Spinal cord (tissue), 9 donors: ENCODE measurements at regions not wholly inside any gene's neighbourhood (a gene's known extent, or its start where the extent isn't known, plus 50 kb on each side); places are given as distances from the start of the nearest gene placed in this dataset.

ENCODE experiments used
- DNase-seq, 6 donors: peaks; one replicate each; pipeline versions ENCODE4 v3.0.0 to v3.0.0-alpha.2; 2013 to 2015; ENCODE audit warnings: low spot score in 6 of 6, low read depth in 4 of 6
- H3K27ac ChIP-seq: one replicate; pipeline ENCODE4 v1.5.1; 2013; ENCODE audit warnings: low read depth, low read length, control low read depth
- H3K27me3 ChIP-seq: one replicate; pipeline ENCODE4 v1.6.1; 2013; ENCODE audit warnings: low read length; ENCODE audit not compliant: control insufficient read depth, insufficient read depth
- H3K36me3 ChIP-seq: one replicate; pipeline ENCODE4 v1.6.1; 2013; ENCODE audit warnings: low read length; ENCODE audit not compliant: control insufficient read depth, insufficient read depth
- H3K4me1 ChIP-seq: one replicate; pipeline ENCODE4 v1.6.1; 2013; ENCODE audit warnings: low read length; ENCODE audit not compliant: control insufficient read depth, insufficient read depth
- H3K4me3 ChIP-seq: one replicate; pipeline ENCODE4 v1.5.1; 2013; ENCODE audit warnings: low read depth, low read length, control low read depth
- H3K9me3 ChIP-seq: one replicate; pipeline ENCODE4 v1.6.1; 2013; ENCODE audit warnings: low read length; ENCODE audit not compliant: control insufficient read depth, insufficient read depth
- WGBS: methylation state at CpG from one replicate; pipeline ENCODE4 v1.1.5; 2013; ENCODE audit warnings: missing lambda C conversion rate; ENCODE audit not compliant: insufficient coverage; 5-methylcytosine and 5-hydroxymethylcytosine counted together
- donor health status: healthy.

DNA sequence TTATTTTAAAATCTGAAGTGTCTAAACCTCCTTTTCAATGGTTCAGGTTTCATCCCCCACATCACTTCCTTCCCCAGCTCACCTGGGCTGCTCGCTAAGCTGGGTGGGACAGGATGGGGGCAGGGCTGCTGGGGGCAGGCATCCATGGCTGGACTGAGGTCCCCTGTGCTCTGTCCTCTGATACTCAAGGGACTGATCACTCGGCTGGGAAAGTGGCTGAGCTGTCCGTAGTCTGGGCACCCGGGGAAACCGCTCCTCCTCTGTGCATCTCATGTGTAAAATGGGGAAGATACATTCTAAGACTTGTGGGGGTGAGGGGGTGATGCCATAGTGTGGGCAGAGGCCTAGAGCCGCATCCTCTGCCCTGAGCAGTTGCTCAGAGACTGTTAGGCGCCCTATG is 411.2 kb downstream of the MATN1 start:
- no peak for DNase-seq
- no peaks in the 10 kb centered on the region for H3K36me3 ChIP-seq
- H3K27ac ChIP-seq, result no peak overlapping the region
- 92% methylated on average over 5 of the region's 7 CpGs for whole genome bisulfite sequencing
- H3K4me3 ChIP-seq, result no peak overlapping the region
- H3K9me3 ChIP-seq, result no peaks in the 10 kb centered on the region
- no peaks in the 10 kb centered on the region for H3K4me1 ChIP-seq
- no peaks in the 10 kb centered on the region for H3K27me3 ChIP-seq

DNA sequence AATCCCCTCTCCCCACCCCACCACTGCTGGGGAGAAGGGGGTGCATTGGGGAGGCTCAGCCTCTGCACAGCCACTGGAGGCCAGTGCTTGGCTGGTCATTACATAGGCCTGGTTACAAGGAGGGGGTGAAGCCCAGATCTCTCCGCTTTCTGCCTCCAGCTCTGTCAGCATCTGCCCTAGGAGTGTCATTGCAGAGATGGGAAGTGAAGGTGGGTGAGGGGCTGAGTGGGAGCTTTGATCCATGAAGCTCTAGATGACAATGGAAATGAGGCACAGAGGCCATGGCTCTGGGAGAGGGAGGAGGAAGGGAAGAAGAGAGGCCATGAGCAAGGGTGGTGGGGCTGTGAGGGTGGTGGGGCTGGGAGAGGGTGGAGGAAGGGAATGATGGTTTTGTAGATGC is 411.6 kb downstream of the MATN1 start:
- no peak overlapping the region for H3K4me3 ChIP-seq
- H3K36me3 ChIP-seq, result no peaks in the 10 kb centered on the region
- no peaks in the 10 kb centered on the region for H3K4me1 ChIP-seq
- H3K27me3 ChIP-seq, result no peaks in the 10 kb centered on the region
- DNase-seq, result no peak
- no peak overlapping the region for H3K27ac ChIP-seq
- WGBS, result 90% methylated on average over 1 of the region's 1 CpG
- H3K9me3 ChIP-seq, result no peaks in the 10 kb centered on the region

DNA sequence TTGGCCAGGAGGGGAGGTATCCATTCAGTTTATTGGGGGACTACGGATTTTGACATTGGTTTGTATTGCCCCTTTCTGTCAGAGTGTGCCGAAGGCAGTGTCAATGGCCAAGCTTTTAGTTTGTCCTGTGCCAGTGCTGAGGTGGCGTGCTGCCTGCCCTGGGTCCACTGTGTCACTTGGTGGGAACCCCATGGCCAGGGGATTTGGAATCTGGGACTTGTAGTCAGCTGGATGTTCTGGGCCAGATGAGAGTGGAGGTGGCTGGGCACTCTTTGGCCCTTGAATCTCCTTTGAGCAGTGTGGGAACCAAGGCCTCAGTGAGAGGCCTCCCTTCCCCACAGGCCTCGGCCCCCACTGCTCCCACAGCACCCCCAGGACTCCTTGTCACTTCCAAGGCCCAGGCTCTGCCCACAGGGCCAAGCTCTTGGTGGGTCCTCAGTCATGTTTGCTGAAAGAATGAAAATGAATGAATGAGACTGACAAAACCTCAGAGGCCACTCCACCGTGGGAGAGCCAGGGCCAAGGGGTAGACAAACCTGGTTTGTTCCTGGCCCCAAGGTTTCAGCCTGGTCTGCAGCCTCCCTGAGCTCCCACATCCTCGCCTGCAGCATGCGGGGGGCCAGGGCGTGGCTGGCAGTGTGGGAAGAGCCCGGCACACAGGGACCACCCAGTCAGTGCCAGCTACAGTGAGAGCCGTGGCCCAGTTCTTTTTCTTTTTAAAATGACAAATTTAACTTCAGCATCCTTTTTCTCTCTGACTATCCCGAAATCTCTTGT is 412.2 kb downstream of the MATN1 start:
- Histone ChIP-seq H3K36me3 (no peaks in the 10 kb centered on the region), H3K4me3 (no peak overlapping the region), H3K4me1 (no peaks in the 10 kb centered on the region), H3K9me3 (no peaks in the 10 kb centered on the region), H3K27me3 (no peaks in the 10 kb centered on the region), H3K27ac (no peak overlapping the region)
- WGBS, result 69% methylated on average over 8 of the region's 11 CpGs
- no peak for DNase-seq

DNA sequence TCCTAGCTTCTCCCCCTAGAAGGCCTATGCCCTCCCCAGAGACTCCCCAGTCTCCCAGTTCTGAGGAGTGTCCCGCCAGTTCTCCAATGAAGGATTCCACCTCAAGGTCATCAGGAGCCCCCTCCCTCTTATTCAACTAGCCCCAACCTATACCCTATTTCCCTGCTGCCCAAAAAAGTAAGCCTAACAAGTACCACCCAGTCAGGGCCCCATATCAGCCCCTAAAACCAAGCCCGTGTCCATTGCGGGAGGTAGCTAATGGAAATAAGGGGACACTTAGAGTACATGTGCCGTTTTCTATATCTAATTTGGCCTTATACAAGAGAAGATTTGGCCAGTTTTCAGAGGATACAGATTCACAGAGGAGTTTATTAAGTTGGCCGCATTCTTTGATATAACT is 416.2 kb downstream of the MATN1 start:
- H3K4me1 ChIP-seq, result no peaks in the 10 kb centered on the region
- no peak for DNase-seq
- no peaks in the 10 kb centered on the region for H3K9me3 ChIP-seq
- H3K4me3 ChIP-seq, result no peak overlapping the region
- H3K27ac ChIP-seq, result no peak overlapping the region
- no peaks in the 10 kb centered on the region for H3K27me3 ChIP-seq
- WGBS, result 98% methylated on average over 5 of the region's 5 CpGs
- no peaks in the 10 kb centered on the region for H3K36me3 ChIP-seq

DNA sequence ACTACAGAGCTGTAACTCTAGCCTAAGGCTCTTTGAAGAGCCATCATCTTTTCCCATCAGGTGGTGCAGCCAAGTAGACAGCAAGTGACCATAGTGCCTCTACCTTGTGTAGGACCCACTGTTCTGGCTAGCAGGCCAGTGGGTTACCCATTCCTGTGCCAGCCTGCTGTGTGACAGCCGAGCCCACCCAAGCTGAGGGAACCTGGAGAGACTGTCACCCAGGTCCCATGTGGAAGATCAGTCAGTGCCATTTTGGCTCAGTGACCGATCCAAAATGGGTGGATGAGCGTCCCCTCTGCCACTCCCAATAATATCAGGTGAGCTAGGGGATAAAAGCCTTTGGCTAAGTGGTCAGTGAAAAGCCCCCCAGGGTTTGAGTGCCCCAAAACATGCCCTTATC is 417.9 kb downstream of the MATN1 start:
- no peaks in the 10 kb centered on the region for H3K36me3 ChIP-seq
- 90% methylated on average over 2 of the region's 3 CpGs for WGBS
- H3K4me3 ChIP-seq, result no peak overlapping the region
- no peaks in the 10 kb centered on the region for H3K27me3 ChIP-seq
- no peak overlapping the region for H3K27ac ChIP-seq
- no peak for DNase-seq
- H3K9me3 ChIP-seq, result no peaks in the 10 kb centered on the region
- H3K4me1 ChIP-seq, result no peaks in the 10 kb centered on the region

DNA sequence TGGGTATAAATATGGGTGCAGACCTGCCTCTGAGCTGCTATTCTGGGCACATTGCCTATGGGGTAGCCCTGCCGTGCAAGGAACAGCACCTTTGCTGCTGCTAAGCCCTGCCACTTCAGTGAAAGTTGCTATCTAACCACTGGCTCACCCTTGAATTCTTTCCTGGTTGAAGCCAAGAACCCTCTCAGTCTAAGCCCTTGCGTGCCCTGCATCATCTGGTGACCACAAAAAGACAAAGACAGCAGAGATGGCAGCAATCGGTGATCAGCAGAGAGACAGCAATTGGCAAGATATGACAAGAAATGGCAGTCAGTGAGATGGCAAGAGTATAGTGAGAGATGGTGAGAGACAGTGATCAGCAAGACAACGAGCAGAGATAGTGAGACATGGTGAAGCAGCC is 418.3 kb downstream of the MATN1 start:
- Histone ChIP-seq H3K36me3 (no peaks in the 10 kb centered on the region), H3K27ac (no peak overlapping the region), H3K27me3 (no peaks in the 10 kb centered on the region), H3K9me3 (no peaks in the 10 kb centered on the region), H3K4me1 (no peaks in the 10 kb centered on the region), H3K4me3 (no peak overlapping the region)
- DNase-seq, result no peak
- WGBS, result 83% methylated on average over 3 of the region's 4 CpGs

DNA sequence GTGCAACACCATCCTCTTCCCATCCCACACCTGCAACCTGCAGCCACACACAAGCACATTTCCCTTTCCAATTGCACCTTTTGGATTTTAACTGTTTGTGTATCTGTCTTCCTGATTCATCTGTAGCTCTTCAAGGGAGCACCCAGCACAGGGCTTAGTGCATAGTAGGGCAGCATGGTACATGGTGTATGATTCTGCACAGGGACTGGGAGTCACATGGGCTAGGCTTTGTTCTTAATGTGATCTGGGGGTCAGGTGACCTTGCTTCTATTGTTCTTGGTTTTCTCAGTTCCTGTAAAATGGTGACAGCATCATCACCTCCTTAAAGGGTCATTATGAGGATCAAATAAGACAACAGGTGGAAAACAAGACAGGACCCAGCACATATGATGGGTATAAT is 419.3 kb downstream of the MATN1 start:
- H3K4me1 ChIP-seq, result no peaks in the 10 kb centered on the region
- no peaks in the 10 kb centered on the region for H3K27me3 ChIP-seq
- no peaks in the 10 kb centered on the region for H3K9me3 ChIP-seq
- DNase-seq, result no peak
- no peaks in the 10 kb centered on the region for H3K36me3 ChIP-seq
- no peak overlapping the region for H3K4me3 ChIP-seq
- no peak overlapping the region for H3K27ac ChIP-seq

DNA sequence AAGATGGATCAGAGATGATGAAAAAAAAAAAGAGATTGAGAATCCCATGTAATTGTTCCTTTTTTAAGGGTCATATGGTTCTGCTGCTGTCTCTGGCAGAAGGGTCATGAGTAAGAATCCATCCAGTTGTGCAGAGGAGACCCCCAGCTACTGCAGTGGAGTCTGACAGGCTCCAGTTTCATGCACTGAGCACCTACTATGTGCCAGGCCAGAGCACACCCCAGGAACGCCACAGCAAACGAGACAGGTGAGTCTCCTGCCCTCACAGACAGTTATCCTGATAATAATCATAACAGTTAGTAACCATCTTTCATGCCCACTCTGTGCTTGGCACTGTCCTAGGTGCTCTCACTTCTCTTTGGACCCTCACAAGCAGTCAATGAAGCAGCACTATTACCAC is 420.0 kb downstream of the MATN1 start:
- no peak overlapping the region for H3K27ac ChIP-seq
- no peak overlapping the region for H3K4me3 ChIP-seq
- no peaks in the 10 kb centered on the region for H3K4me1 ChIP-seq
- H3K36me3 ChIP-seq, result no peaks in the 10 kb centered on the region
- WGBS, result 100% methylated on average over 2 of the region's 2 CpGs
- H3K9me3 ChIP-seq, result no peaks in the 10 kb centered on the region
- H3K27me3 ChIP-seq, result no peaks in the 10 kb centered on the region
- no peak for DNase-seq

DNA sequence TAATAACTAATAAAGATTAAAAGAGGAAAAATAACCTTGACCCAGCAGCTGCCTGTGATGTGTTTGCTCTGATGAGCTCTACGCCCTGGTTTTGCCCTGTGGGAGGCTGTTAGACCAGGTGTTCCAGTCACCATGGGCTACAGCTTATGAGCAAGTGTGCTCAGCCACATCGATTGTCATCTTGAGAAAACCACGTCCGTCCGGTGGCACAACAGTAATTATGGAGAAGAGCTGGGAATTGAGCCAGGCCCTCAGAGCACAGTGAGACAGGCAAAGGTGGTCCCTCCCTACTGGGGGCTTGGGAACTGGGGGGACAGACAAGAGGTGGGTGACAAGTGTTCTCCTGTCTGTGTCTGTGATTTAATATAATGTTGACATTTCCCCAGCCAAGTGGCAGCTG is 420.5 kb downstream of the MATN1 start:
- Histone ChIP-seq H3K27ac (no peak overlapping the region), H3K4me1 (no peaks in the 10 kb centered on the region), H3K4me3 (no peak overlapping the region), H3K9me3 (no peaks in the 10 kb centered on the region), H3K36me3 (no peaks in the 10 kb centered on the region), H3K27me3 (no peaks in the 10 kb centered on the region)
- peak in 1 of 6 donors; percentile 32 for DNase-seq
- 32% methylated on average over 5 of the region's 5 CpGs for WGBS

DNA sequence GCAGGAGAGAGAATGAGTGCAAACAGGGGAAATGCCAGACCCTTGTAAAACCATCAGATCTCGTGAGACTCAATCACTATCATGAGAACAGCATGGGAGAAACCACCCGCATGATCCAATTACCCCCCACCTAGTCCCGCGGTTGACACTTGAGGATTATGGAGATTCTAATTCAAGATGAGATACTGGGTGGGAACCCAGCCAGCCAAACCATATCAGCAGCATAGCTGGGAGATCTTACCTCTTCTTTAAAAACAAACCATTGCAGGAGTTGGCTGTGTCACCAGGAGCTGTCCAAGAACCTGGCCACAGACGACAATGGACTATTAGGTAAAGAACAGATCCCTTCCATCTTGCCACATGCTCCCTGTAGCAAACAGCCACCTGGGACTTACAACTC is 422.7 kb downstream of the MATN1 start:
- H3K4me1 ChIP-seq, result no peaks in the 10 kb centered on the region
- no peaks in the 10 kb centered on the region for H3K27me3 ChIP-seq
- no peak overlapping the region for H3K27ac ChIP-seq
- WGBS, result 100% methylated on average over 1 of the region's 5 CpGs
- DNase-seq, result no peak
- no peaks in the 10 kb centered on the region for H3K9me3 ChIP-seq
- H3K36me3 ChIP-seq, result no peaks in the 10 kb centered on the region
- no peak overlapping the region for H3K4me3 ChIP-seq
